ENCODE measurements at regions not wholly inside any gene's neighbourhood (a gene's known extent, or its start where the extent isn't known, plus 50 kb on each side); places are given as distances from the start of the nearest gene placed in this dataset.
A peak's percentile ranks its signal among the peaks of the same experiment; 100 is the strongest.

DNA sequence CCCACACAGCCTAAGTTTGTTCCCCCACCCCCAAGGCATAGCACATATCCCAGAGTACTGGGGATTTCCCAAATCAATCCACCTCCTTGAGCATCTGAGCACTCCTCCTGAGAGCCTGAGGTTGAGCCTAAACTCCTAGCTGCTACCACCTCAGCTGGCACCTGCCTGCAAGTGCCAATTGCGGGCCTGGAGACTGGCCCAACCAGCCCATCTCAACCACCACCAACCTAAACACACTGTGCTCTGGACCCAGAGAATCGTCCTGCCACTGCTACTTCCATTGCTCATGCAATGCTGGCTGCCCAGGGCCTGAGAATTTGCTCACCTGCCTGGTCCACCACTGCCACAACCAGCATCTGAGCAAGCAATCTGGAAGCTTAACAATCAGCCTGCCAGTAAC is 177.1 kb downstream of the FGF13 start:
- no peak for DNase-seq
- intact Hi-C loops (cut with DNase I): no loop called here

DNA sequence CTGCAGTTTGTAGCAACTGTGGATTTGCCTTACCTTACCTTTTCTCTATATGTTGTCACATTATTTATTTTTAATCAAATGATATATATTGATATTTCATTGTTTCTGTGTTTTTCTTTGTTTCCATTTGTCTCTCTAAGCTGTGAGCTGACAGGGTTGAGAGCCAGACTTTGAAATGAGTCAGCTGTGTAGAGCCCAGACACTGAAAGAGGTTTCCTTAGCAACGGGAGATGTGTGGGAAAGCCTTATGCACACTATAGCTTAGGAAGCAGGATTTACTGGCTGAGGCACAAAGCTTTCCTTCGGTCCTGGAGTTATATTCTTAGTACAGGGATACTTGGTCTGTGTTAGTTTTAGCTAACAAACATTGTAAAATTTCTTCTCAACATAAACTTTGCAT is 192.2 kb downstream of the FGF13 start:
- DNase-seq: peak in 23 of 42 donors; percentile 0 to 63 (median 14)
- intact Hi-C loops (cut with DNase I): no loop called here

DNA sequence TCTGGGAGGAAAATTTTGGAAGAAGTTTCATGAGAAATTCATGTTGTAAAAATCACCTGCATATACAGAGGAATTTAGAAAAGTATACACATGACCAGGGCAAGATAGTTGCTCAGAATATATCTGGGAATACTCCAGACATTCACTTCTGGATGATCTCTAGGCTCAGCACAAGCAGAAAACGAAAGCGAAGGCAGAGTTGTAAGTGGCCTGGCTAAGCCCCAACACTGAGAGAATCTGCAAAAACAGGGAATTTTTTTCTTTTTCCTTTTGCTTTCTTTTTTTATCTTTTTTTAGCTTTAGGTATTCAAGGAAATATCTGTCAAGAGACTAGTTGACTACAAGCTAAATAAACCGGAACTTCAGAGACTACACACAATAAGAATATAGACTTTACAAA is 207.2 kb downstream of the FGF13 start:
- intact Hi-C loops (cut with DNase I): no loop called here
- DNase-seq: no peak

DNA sequence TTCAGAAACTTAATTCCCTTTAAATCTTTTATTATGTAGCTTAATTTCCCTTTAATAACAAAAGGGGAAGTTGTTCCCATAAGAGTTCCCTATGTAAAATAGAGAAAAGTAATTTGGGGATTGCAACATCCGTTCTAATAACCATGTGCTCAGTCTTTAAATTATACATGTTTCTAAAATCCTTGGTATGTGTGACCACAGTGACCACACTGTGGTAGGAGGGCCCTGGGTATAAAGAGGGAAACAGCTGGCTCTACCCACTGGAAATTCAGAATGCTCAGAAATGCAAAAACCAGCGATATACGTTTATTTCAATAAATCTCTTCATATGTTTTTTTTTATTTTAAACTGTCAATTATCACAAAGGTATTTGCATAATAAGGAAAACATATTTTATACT is 219.1 kb downstream of the FGF13 start:
- intact Hi-C loops (cut with DNase I): no loop called here
- no peak for DNase-seq

DNA sequence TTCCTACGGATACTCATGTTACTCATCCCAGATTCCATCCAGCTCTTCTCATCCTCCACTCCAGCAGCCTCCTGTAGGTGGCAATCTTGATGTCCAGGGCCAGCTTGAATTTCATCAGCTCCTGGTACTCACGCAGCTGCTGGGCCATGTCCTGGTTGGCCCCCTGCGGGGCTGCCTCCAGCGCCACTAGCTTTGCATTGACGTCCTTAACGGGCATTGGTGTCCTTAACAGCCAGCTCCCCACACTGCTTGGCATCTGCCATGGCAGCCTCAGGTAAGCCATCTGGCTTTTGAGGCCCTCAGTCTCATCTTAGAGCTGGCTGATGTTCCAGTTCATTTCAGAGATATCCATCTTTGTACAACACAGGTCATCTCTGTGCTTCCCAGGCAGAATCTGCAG is 223.7 kb downstream of the FGF13 start:
- intact Hi-C loops (cut with DNase I): no loop called here
- DNase-seq: no peak

DNA sequence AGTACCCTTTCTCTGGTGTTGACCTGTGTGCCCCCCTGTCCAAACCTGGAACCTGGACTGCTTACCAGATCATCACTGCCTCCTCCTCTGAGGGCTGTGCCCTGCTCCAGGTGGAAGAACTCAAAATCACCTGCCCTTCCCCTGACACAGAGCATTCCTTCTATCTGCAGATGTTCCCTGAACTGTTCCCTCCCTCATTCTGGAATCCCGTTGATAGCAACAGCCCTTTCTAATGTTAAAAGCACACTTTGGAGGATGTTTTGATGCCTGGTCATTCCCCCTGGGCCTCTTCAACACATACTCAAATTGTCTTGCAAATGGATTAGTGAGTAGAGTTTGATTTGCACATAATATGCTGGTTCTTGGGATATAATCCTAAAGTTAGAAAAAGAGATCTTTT is 225.8 kb downstream of the FGF13 start:
- DNase-seq: no peak
- intact Hi-C loops (cut with DNase I): no loop called here

DNA sequence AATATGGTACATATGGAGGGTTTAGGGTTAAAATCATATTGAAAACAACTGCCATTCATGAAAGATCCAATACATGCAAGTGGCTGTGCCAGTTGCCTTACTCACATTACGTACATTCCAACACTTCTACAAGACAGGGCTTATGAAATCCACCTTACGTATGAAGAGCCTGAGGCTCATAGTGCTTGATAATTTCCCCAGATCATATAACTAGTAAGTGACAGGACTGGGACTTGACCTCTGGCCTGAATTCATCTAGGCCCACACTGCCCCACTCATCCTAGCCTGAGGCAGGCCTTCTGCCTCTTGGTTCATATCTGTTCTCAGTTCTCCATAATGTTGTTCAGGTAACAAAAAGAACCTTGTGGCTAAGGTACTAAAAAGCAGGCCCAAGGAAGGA is 226.3 kb downstream of the FGF13 start:
- intact Hi-C loops (cut with DNase I): no loop called here

DNA sequence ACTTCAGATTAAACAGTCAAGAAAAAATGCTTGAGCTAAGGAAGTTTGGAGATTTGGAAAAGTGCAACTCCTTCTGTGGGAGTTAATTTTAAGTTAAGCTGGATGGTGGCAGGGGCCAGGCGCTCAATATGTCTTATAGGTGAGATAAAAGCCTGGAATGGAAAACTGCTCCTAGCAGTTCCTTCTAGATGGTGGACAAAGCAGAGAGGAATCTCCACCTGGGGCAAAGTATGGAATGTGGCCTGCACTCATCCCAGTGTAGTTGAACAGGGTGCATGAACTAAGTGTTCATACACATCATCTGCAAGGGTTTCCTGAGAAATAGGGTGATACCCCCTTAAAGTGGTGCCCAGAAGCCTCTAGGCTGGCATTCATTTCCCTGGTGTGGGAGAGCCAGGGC is 227.1 kb downstream of the FGF13 start:
- intact Hi-C loops (cut with DNase I): no loop called here
- no peak for DNase-seq

More for the DNA sequence above, 226.3 kb downstream of the FGF13 start:
- DNase-seq: no peak

DNA sequence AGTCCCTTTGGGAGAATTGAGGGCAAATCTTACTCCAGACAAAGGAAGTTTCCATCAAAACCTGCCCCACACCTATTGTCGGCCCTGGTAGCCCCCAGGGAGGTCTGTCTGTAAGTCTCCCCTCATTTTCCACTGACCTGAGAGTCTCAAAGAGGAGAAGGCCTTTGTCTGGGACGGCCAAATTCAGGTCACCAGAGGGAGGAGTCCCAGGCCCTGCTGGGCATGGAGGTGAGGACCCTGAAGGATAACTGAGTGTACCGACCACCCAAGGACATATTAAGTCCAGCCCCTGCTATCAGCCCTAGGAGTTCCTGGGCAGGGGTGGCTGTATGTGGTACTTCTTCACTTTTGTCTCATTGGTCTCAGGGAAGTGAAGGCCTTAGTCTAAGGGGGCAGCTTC is 229.9 kb downstream of the FGF13 start:
- intact Hi-C loops (cut with DNase I): no loop called here
- DNase-seq: no peak

DNA sequence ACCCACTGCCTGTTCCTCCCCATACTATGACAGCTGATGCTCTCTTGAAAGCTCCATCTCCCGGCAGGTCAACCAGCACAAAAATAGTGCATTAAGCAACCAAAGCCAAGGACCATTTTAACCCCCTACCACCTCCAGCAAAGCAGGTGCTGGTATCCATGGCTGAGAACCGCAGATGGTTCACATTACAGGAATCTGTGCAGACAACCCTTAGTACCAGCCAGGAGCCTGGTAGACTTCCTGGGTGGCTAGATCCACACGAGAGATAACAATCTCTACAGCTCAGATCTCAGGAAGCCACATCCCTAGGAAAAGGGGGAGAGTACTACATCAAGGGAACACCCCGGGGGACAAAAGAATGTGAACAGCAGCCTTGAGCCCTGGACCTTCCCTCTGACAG is 248.0 kb downstream of the FGF13 start:
- intact Hi-C loops (cut with DNase I): no loop called here
- DNase-seq: no peak

Measured in head of caudate nucleus (tissue), 42 donors.